GM23248 (cell line): ENCODE measurements at regions not wholly inside any gene's neighbourhood (a gene's known extent, or its start where the extent isn't known, plus 50 kb on each side); places are given as distances from the start of the nearest gene placed in this dataset.

Experiments used
- DNase-seq: peaks from one replicate; pipeline ENCODE4 v3.0.0-alpha.2; 2015
- H2AFZ ChIP-seq: fragments of 200-600 bp; sonication (generic); 2 replicates; pipeline ENCODE4 v1.6.1; 2016; ENCODE audit warnings: antibody characterized with exemption
- H3F3A ChIP-seq: fragments of 200-600 bp; sonication (generic); 2 replicates; pipeline ENCODE4 v1.6.1; 2016; ENCODE audit warnings: mild to moderate bottlenecking, antibody characterized with exemption, mixed run types; ENCODE audit not compliant: insufficient read depth
- H3K27ac ChIP-seq: fragments of 200-600 bp; sonication (generic); 2 replicates; pipeline ENCODE4 v1.5.1; 2016; ENCODE audit warnings: mild to moderate bottlenecking
- H3K27me3 ChIP-seq: fragments of 200-600 bp; sonication (generic); replicated peaks from 2 replicates; pipeline ENCODE4 v1.6.1; 2016; ENCODE audit warnings: mild to moderate bottlenecking; ENCODE audit not compliant: insufficient read depth
- H3K36me3 ChIP-seq: fragments of 200-600 bp; sonication (generic); 2 replicates; pipeline ENCODE4 v1.6.1; 2016; ENCODE audit warnings: low read depth, mild to moderate bottlenecking
- H3K4me1 ChIP-seq: fragments of 200-600 bp; sonication (generic); 2 replicates; pipeline ENCODE4 v1.6.1; 2016; ENCODE audit warnings: mild to moderate bottlenecking; ENCODE audit not compliant: insufficient read depth
- H3K4me2 ChIP-seq: fragments of 200-600 bp; sonication (generic); one replicate; pipeline ENCODE4 v1.6.1; 2016; ENCODE audit warnings: mild to moderate bottlenecking; ENCODE audit not compliant: unreplicated experiment
- H3K4me3 ChIP-seq: fragments of 200-600 bp; sonication (generic); 2 replicates; pipeline ENCODE4 v1.5.1; 2016; ENCODE audit warnings: mild to moderate bottlenecking
- H3K79me2 ChIP-seq: fragments of 200-600 bp; sonication (generic); 2 replicates; pipeline ENCODE4 v1.6.1; 2016; ENCODE audit warnings: mild to moderate bottlenecking; ENCODE audit not compliant: insufficient read depth
- H3K9ac ChIP-seq: fragments of 200-600 bp; sonication (generic); 2 replicates; pipeline ENCODE4 v1.6.1; 2016; ENCODE audit warnings: mild to moderate bottlenecking
- H3K9me2 ChIP-seq: fragments of 200-600 bp; sonication (generic); 2 replicates; pipeline ENCODE4 v1.6.1; 2016; ENCODE audit warnings: mixed run types, mild to moderate bottlenecking, moderate library complexity; ENCODE audit not compliant: insufficient read depth
- H3K9me3 ChIP-seq: fragments of 200-600 bp; sonication (generic); one replicate; pipeline ENCODE4 v1.6.1; 2017; ENCODE audit warnings: low read depth
- H4K20me1 ChIP-seq: fragments of 200-600 bp; sonication (generic); 2 replicates; pipeline ENCODE4 v1.6.0; 2016; ENCODE audit not compliant: insufficient read depth
- EZH2 ChIP-seq: fragments of 200-600 bp; sonication (generic); IDR thresholded peaks from 2 replicates; pipeline ENCODE4 v1.6.1; 2018; ENCODE audit warnings: antibody characterized with exemption, mild to moderate bottlenecking; ENCODE audit not compliant: insufficient read depth, poor library complexity, severe bottlenecking
- EZH2phosphoT487 ChIP-seq: fragments of 200-600 bp; sonication (generic); IDR thresholded peaks from 2 replicates; pipeline ENCODE4 v1.6.1; 2018; ENCODE audit warnings: antibody characterized with exemption, moderate library complexity, mild to moderate bottlenecking, low read depth; ENCODE audit not compliant: insufficient read depth
- WGBS, 2 experiments: methylation state at CpG; one replicate each; pipeline ENCODE4 v1.1.6; 2015 to 2017; ENCODE audit warnings: low lambda C conversion rate in 2 of 2, low coverage in 1 of 2; ENCODE audit errors: missing lambda C conversion rate in 2 of 2; 5-methylcytosine and 5-hydroxymethylcytosine counted together
- in situ Hi-C: fragments of 300-500 bp; cut with MboI; formaldehyde crosslinking; loops from 2 replicates; pipeline ENCODE4 v1.15.0; 2020

- 72 to 79% methylated on average over 21 to 34 of the region's 39 CpGs for WGBS, 2 experiments
- H3K79me2 ChIP-seq = no peaks in the 10 kb centered on the region
- H3K4me3 ChIP-seq = no peak overlapping the region
These were observed 298.1 kb upstream of the TRPC5 start for GRCh38 chrX:112380541-112381278.

GRCh38 chrX:112377481-112377880 is 294.9 kb upstream of the TRPC5 start:
- H3K4me2 ChIP-seq = no peak overlapping the region
- in situ Hi-C loops = no loop called here
- H3K27ac ChIP-seq = no peak overlapping the region
- no peak overlapping the region for H3K4me3 ChIP-seq
- H2AFZ ChIP-seq = no peak overlapping the region
- H3K9me2 ChIP-seq = no peaks in the 10 kb centered on the region
- no peak overlapping the region for H3K9ac ChIP-seq
- H3K4me1 ChIP-seq = no peaks in the 10 kb centered on the region
- TF ChIP-seq EZH2 = no peak
- TF ChIP-seq EZH2phosphoT487 = no peak
- no peaks in the 10 kb centered on the region for H4K20me1 ChIP-seq
- no peaks in the 10 kb centered on the region for H3K27me3 ChIP-seq
- DNase-seq = no peak
- WGBS, 2 experiments = 20 to 27% methylated on average over 3 of the region's 3 CpGs
- H3F3A ChIP-seq = no peaks in the 10 kb centered on the region
- H3K36me3 ChIP-seq = no peaks in the 10 kb centered on the region
- H3K9me3 ChIP-seq = no peaks in the 10 kb centered on the region
- no peaks in the 10 kb centered on the region for H3K79me2 ChIP-seq

More at GRCh38 chrX:112380541-112381278, 298.1 kb upstream of the TRPC5 start:
- H3K9ac ChIP-seq = no peak overlapping the region
- in situ Hi-C loops = no loop called here
- H3F3A ChIP-seq = no peaks in the 10 kb centered on the region
- H3K36me3 ChIP-seq = no peaks in the 10 kb centered on the region
- no peaks in the 10 kb centered on the region for H3K4me1 ChIP-seq
- DNase-seq = no peak
- H4K20me1 ChIP-seq = no peaks in the 10 kb centered on the region
- no peaks in the 10 kb centered on the region for H3K27me3 ChIP-seq
- H3K27ac ChIP-seq = no peak overlapping the region
- no peak overlapping the region for H3K4me2 ChIP-seq
- H2AFZ ChIP-seq = no peak overlapping the region
- TF ChIP-seq EZH2phosphoT487 = no peak
- TF ChIP-seq EZH2 = no peak
- no peaks in the 10 kb centered on the region for H3K9me2 ChIP-seq
- no peaks in the 10 kb centered on the region for H3K9me3 ChIP-seq

GRCh38 chrX:112368371-112368770 is 285.8 kb upstream of the TRPC5 start:
- no peaks in the 10 kb centered on the region for H3K9me3 ChIP-seq
- WGBS, 2 experiments = 5 to 7% methylated on average over 3 of the region's 3 CpGs
- H3K4me3 ChIP-seq = no peak overlapping the region
- TF ChIP-seq EZH2phosphoT487 = no peak
- TF ChIP-seq EZH2 = no peak
- H3K9me2 ChIP-seq = no peaks in the 10 kb centered on the region
- no peak overlapping the region for H3K27ac ChIP-seq
- no peak overlapping the region for H2AFZ ChIP-seq
- no peaks in the 10 kb centered on the region for H3K4me1 ChIP-seq
- no peaks in the 10 kb centered on the region for H3K36me3 ChIP-seq
- peak; percentile 6 for DNase-seq
- H3K4me2 ChIP-seq = no peak overlapping the region
- in situ Hi-C loops = no loop called here
- no peaks in the 10 kb centered on the region for H3K27me3 ChIP-seq
- H3K9ac ChIP-seq = no peak overlapping the region
- H3F3A ChIP-seq = no peaks in the 10 kb centered on the region
- H3K79me2 ChIP-seq = no peaks in the 10 kb centered on the region
- no peaks in the 10 kb centered on the region for H4K20me1 ChIP-seq

- 71 to 74% methylated on average over 1 of the region's 1 CpG for WGBS, 2 experiments
These were observed 284.5 kb upstream of the TRPC5 start for GRCh38 chrX:112367065-112367464.

More at GRCh38 chrX:112367065-112367464, 284.5 kb upstream of the TRPC5 start:
- Histone ChIP-seq H3K9ac (no peak overlapping the region), H3K4me3 (no peak overlapping the region), H3K9me2 (no peaks in the 10 kb centered on the region), H4K20me1 (no peaks in the 10 kb centered on the region), H3K4me1 (no peaks in the 10 kb centered on the region), H2AFZ (no peak overlapping the region), H3K9me3 (no peaks in the 10 kb centered on the region), H3K27ac (no peak overlapping the region), H3K4me2 (no peak overlapping the region), H3K36me3 (no peaks in the 10 kb centered on the region), H3K27me3 (no peaks in the 10 kb centered on the region), H3K79me2 (no peaks in the 10 kb centered on the region), H3F3A (no peaks in the 10 kb centered on the region)
- no peak for DNase-seq
- TF ChIP-seq EZH2 = no peak
- TF ChIP-seq EZH2phosphoT487 = no peak
- in situ Hi-C loops = no loop called here
